KMS-11 (cell line): ENCODE measurements at regions not wholly inside any gene's neighbourhood (a gene's known extent, or its start where the extent isn't known, plus 50 kb on each side); places are given as distances from the start of the nearest gene placed in this dataset.

Source experiments
- H2AFZ ChIP-seq: fragments of 200-600 bp; sonication (generic); 2 replicates; pipeline ENCODE4 v1.6.1; 2016; ENCODE audit warnings: antibody characterized with exemption, mixed run types, low read depth
- H3K27ac ChIP-seq: fragments of 200-600 bp; sonication (generic); 2 replicates; pipeline ENCODE4 v1.6.1; 2016; ENCODE audit warnings: mild to moderate bottlenecking, mixed run types
- H3K27me3 ChIP-seq: fragments of 200-600 bp; sonication (generic); 2 replicates; pipeline ENCODE4 v1.6.1; 2017; ENCODE audit warnings: mild to moderate bottlenecking, low read depth, mixed run types, moderate library complexity; ENCODE audit not compliant: insufficient read depth
- H3K36me3 ChIP-seq: fragments of 200-600 bp; sonication (generic); 2 replicates; pipeline ENCODE4 v1.6.1; 2017; ENCODE audit warnings: mild to moderate bottlenecking, mixed run types; ENCODE audit not compliant: insufficient read depth
- H3K4me1 ChIP-seq: fragments of 200-600 bp; sonication (generic); 2 replicates; pipeline ENCODE4 v1.6.1; 2016; ENCODE audit warnings: mild to moderate bottlenecking, low read depth, mixed run types; ENCODE audit not compliant: poor library complexity, severe bottlenecking
- H3K4me2 ChIP-seq: fragments of 200-600 bp; sonication (generic); 2 replicates; pipeline ENCODE4 v1.7.0; 2016; ENCODE audit warnings: mild to moderate bottlenecking, mixed run types
- H3K4me3 ChIP-seq: fragments of 200-600 bp; sonication (generic); IDR thresholded peaks from 2 replicates; pipeline ENCODE4 v1.6.1; 2017; ENCODE audit warnings: low read depth, low read length, mixed read lengths; ENCODE audit not compliant: insufficient read depth
- H3K79me2 ChIP-seq: fragments of 200-600 bp; sonication (generic); 2 replicates; pipeline ENCODE4 v1.6.1; 2016; ENCODE audit warnings: low read depth, mixed run types; ENCODE audit not compliant: insufficient read depth
- H3K9ac ChIP-seq: fragments of 200-600 bp; sonication (generic); 2 replicates; pipeline ENCODE4 v1.6.1; 2016; ENCODE audit warnings: mild to moderate bottlenecking, mixed run types
- H4K20me1 ChIP-seq: fragments of 200-600 bp; sonication (generic); 2 replicates; pipeline ENCODE4 v1.6.1; 2016; ENCODE audit warnings: mild to moderate bottlenecking, mixed run types; ENCODE audit not compliant: insufficient read depth
- CTCF ChIP-seq: fragments of 200-600 bp; sonication (generic); conservative IDR thresholded peaks from 2 replicates; pipeline ENCODE4 v1.6.1; 2017; ENCODE audit warnings: low read depth, mild to moderate bottlenecking, antibody characterized with exemption, low read length, moderate library complexity, mixed read lengths

GRCh38 chr15:95910643-95911212 is 419.8 kb upstream of the NR2F2 start:
- H3K27me3 ChIP-seq, result no peaks in the 10 kb centered on the region
- H3K27ac ChIP-seq, result no peak overlapping the region
- no peak overlapping the region for H3K4me2 ChIP-seq
- H3K36me3 ChIP-seq, result no peaks in the 10 kb centered on the region
- no peaks in the 10 kb centered on the region for H4K20me1 ChIP-seq
- H2AFZ ChIP-seq, result no peak overlapping the region
- no peak overlapping the region for H3K4me3 ChIP-seq
- no peaks in the 10 kb centered on the region for H3K4me1 ChIP-seq
- TF ChIP-seq CTCF, result no peak
- no peaks in the 10 kb centered on the region for H3K79me2 ChIP-seq
- no peak overlapping the region for H3K9ac ChIP-seq

GRCh38 chr15:95911570-95912279 is 418.8 kb upstream of the NR2F2 start:
- Histone ChIP-seq H3K4me2 (no peak overlapping the region), H3K4me1 (no peaks in the 10 kb centered on the region), H4K20me1 (no peaks in the 10 kb centered on the region), H3K27me3 (no peaks in the 10 kb centered on the region), H3K36me3 (no peaks in the 10 kb centered on the region), H3K79me2 (no peaks in the 10 kb centered on the region), H2AFZ (no peak overlapping the region), H3K27ac (no peak overlapping the region), H3K4me3 (no peak overlapping the region), H3K9ac (no peak overlapping the region)
- TF ChIP-seq CTCF, result no peak

GRCh38 chr15:95912280-95912625 is 418.2 kb upstream of the NR2F2 start:
- Histone ChIP-seq H3K4me3 (no peak overlapping the region), H3K27ac (no peak overlapping the region), H3K4me2 (no peak overlapping the region), H3K36me3 (no peaks in the 10 kb centered on the region), H3K27me3 (no peaks in the 10 kb centered on the region), H4K20me1 (no peaks in the 10 kb centered on the region), H3K4me1 (no peaks in the 10 kb centered on the region), H3K9ac (no peak overlapping the region), H3K79me2 (no peaks in the 10 kb centered on the region), H2AFZ (no peak overlapping the region)
- no peak for TF ChIP-seq CTCF

GRCh38 chr15:95912728-95913127 is 417.8 kb upstream of the NR2F2 start:
- H2AFZ ChIP-seq, result no peak overlapping the region
- TF ChIP-seq CTCF, result no peak
- H3K4me2 ChIP-seq, result no peak overlapping the region
- H3K9ac ChIP-seq, result no peak overlapping the region
- no peaks in the 10 kb centered on the region for H3K79me2 ChIP-seq
- no peak overlapping the region for H3K4me3 ChIP-seq
- no peaks in the 10 kb centered on the region for H3K27me3 ChIP-seq
- H3K4me1 ChIP-seq, result no peaks in the 10 kb centered on the region
- H4K20me1 ChIP-seq, result no peaks in the 10 kb centered on the region
- H3K36me3 ChIP-seq, result no peaks in the 10 kb centered on the region
- H3K27ac ChIP-seq, result no peak overlapping the region
